ENCODE measurements at regions not wholly inside any gene's neighbourhood (a gene's known extent, or its start where the extent isn't known, plus 50 kb on each side); places are given as distances from the start of the nearest gene placed in this dataset.

DNA sequence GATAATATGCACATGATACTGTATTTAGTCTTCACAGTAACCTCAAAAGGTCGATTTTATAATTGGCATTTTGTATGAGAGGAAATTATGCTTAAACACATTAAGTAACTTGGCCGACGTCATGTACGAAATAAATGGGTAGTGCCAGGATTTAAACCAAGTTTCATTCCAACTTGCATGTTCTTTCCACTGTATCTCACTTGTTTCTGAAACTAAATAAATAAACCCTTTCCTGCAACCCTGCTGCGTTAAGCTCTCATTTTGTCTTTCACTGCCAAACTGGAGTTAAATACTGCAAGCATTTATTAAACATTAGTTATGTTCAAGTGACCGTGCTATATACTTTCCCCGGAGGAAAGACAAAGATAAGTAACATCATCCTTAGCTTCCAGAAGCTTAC is 293.9 kb upstream of the PRKD1 start:
- TF ChIP-seq YY1 (IDR thresholded peaks at IDR 0.05; ENCODE audit: insufficient read depth, insufficient read length) (no peak), SUZ12 (IDR thresholded peaks at IDR 0.05; ENCODE audit: extremely low read depth, insufficient read depth, insufficient read length) (no peak)

Measured in NT2/D1 (cell line).